ENCODE measurements at regions not wholly inside any gene's neighbourhood (a gene's known extent, or its start where the extent isn't known, plus 50 kb on each side); places are given as distances from the start of the nearest gene placed in this dataset.

DNA sequence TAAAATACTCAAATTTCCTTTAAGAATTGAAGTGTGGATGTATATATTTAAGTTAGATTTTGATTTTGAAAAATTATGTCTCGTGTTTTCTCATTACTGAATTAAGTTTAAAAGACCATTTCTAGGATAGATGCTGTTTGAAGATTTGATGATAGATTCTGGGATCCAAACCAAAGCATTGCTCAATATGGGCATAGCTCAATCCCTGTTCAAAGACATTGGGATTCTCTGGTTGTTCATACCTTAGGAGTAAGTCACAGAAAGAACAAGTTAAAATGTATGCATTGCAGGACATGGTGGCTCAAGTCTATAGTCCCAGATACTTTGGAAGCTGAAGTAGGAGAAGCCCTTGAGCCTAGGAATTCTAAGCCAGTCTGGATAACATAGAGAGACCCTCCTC lies 622.3 kb downstream of the ADCYAP1 start:
- TF ChIP-seq, protein P1, sequence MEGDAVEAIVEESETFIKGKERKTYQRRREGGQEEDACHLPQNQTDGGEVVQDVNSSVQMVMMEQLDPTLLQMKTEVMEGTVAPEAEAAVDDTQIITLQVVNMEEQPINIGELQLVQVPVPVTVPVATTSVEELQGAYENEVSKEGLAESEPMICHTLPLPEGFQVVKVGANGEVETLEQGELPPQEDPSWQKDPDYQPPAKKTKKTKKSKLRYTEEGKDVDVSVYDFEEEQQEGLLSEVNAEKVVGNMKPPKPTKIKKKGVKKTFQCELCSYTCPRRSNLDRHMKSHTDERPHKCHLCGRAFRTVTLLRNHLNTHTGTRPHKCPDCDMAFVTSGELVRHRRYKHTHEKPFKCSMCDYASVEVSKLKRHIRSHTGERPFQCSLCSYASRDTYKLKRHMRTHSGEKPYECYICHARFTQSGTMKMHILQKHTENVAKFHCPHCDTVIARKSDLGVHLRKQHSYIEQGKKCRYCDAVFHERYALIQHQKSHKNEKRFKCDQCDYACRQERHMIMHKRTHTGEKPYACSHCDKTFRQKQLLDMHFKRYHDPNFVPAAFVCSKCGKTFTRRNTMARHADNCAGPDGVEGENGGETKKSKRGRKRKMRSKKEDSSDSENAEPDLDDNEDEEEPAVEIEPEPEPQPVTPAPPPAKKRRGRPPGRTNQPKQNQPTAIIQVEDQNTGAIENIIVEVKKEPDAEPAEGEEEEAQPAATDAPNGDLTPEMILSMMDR (IDR thresholded peaks at IDR 0.05), result no peak
- no peak for TF ChIP-seq POLR2A (IDR thresholded peaks at IDR 0.05)

Data from breast epithelium (tissue), 3 donors.